DND-41 (cell line): ENCODE measurements at regions not wholly inside any gene's neighbourhood (a gene's known extent, or its start where the extent isn't known, plus 50 kb on each side); places are given as distances from the start of the nearest gene placed in this dataset.

Experiments used
- CTCF ChIP-seq: IDR thresholded peaks from 2 replicates; pipeline ENCODE4 v1.5.1; 2012; ENCODE audit warnings: borderline replicate concordance, low read length, moderate library complexity, mild to moderate bottlenecking; ENCODE audit not compliant: poor library complexity, severe bottlenecking; ENCODE audit errors: extremely low read depth
- EZH2 ChIP-seq: IDR thresholded peaks from 3 replicates; pipeline ENCODE4 v1.6.1; 2012; ENCODE audit warnings: borderline replicate concordance, low read depth, mild to moderate bottlenecking, moderate library complexity, low read length, inconsistent platforms; ENCODE audit not compliant: severe bottlenecking

- no peak for TF ChIP-seq CTCF
- no peak for TF ChIP-seq EZH2
These were observed 57.7 kb upstream of the TUBA3C start for GRCh38 chr13:19239114-19239860.
